Panc1 (cell line): ENCODE measurements at regions not wholly inside any gene's neighbourhood (a gene's known extent, or its start where the extent isn't known, plus 50 kb on each side); places are given as distances from the start of the nearest gene placed in this dataset.

Experiments used
- ATAC-seq: fragments of 200-7000 bp; cut with Tn5 transposase; 2 replicates; pipeline ENCODE4 v1.9.1; 2020; ENCODE audit warnings: mild to moderate bottlenecking, moderate library complexity
- BruUV-seq: library from RNA; stranded (reverse); fragments of 400-500 nt; replicated peaks from 2 replicates; lab custom pipeline; 2021; lab: Mats Ljungman, UMichigan
- CTCF ChIA-PET: fragments of 300-600 bp; sonication (Branson Sonifier 250); formaldehyde crosslinking; loops from one replicate; lab custom pipeline; 2022; ENCODE audit warnings: antibody characterized with exemption; lab: Charles Lee
- POLR2A ChIA-PET: fragments of 300-600 bp; sonication (Branson Sonifier 250); formaldehyde crosslinking; loops from one replicate; lab custom pipeline; 2022; ENCODE audit warnings: antibody characterized with exemption; lab: Charles Lee
- DNase-seq: peaks from one replicate; pipeline ENCODE4 v3.0.0-alpha.2; 2010; ENCODE audit warnings: low read depth, low spot score
- H3K27ac ChIP-seq: 2 replicates; pipeline ENCODE4 v1.5.1; 2011; ENCODE audit warnings: mild to moderate bottlenecking, low read length, inconsistent platforms
- H3K27me3 ChIP-seq: fragments of 200-500 bp; sonication (Bioruptor generic); 2 replicates; pipeline ENCODE4 v1.6.0; 2014; ENCODE audit warnings: low read length, inconsistent platforms; ENCODE audit not compliant: control insufficient read depth, insufficient read depth
- H3K36me3 ChIP-seq: fragments of 200-500 bp; sonication (Bioruptor generic); 2 replicates; pipeline ENCODE4 v1.5.1; 2014; ENCODE audit warnings: inconsistent platforms, mild to moderate bottlenecking, low read length, moderate library complexity; ENCODE audit not compliant: control insufficient read depth, insufficient read depth
- H3K4me1 ChIP-seq: 2 replicates; pipeline ENCODE4 v1.5.1; 2011; ENCODE audit warnings: inconsistent platforms, mild to moderate bottlenecking, low read length, moderate library complexity; ENCODE audit not compliant: control insufficient read depth, insufficient read depth
- H3K4me3 ChIP-seq, 2 experiments: 2 replicates each; pipeline ENCODE4 v1.5.1; 2011 to 2012; ENCODE audit warnings: low read depth in 2 of 2, low read length in 2 of 2, mild to moderate bottlenecking in 2 of 2, inconsistent platforms in 1 of 2, moderate library complexity in 1 of 2
- H3K9me3 ChIP-seq: fragments of 200-500 bp; sonication (Bioruptor generic); 2 replicates; pipeline ENCODE4 v1.5.1; 2014; ENCODE audit warnings: low read depth, mild to moderate bottlenecking, inconsistent platforms, low read length, moderate library complexity; ENCODE audit not compliant: control insufficient read depth, insufficient read depth
- POLR2AphosphoS5 ChIP-seq: IDR thresholded peaks from 2 replicates; pipeline ENCODE4 v1.6.1; 2012; ENCODE audit warnings: mild to moderate bottlenecking, low read depth, low read length, moderate library complexity
- SIN3A ChIP-seq: IDR thresholded peaks from 2 replicates; pipeline ENCODE4 v1.6.1; 2012; ENCODE audit warnings: low read depth, mild to moderate bottlenecking, low read length, moderate library complexity, borderline replicate concordance; ENCODE audit not compliant: insufficient read depth
- TCF7L2 ChIP-seq: IDR thresholded peaks from 2 replicates; pipeline ENCODE4 v1.6.1; 2011; ENCODE audit warnings: mild to moderate bottlenecking, low read depth, low read length, inconsistent platforms
- in situ Hi-C: cut with HindIII; loops from 2 replicates; pipeline ENCODE4 v1.10.0; 2016; ENCODE audit warnings: low sequenced_read_pairs, low pct_unique_long_range_greater_than_20kb
- intact Hi-C: fragments of 100-400 bp; cut with micrococcal nuclease; formaldehyde crosslinking; loops from one replicate; pipeline ENCODE4 v1.10.0; 2022; ENCODE audit not compliant: unreplicated experiment
- TF ChIP-seq, protein P1 (sequence below): fragments of 450-650 bp; IDR thresholded peaks from 2 replicates; pipeline ENCODE4 v1.5.1; 2017; ENCODE audit warnings: mild to moderate bottlenecking
- TF ChIP-seq, protein P2 (sequence below), 2 experiments: IDR thresholded peaks; 2 replicates each; pipeline ENCODE4 v1.6.1; 2011 to 2012; ENCODE audit warnings: low read depth in 2 of 2, control low read depth in 1 of 2, low read length in 1 of 2, mild to moderate bottlenecking in 1 of 2, moderate library complexity in 1 of 2; ENCODE audit not compliant: insufficient read depth in 1 of 2

DNA sequence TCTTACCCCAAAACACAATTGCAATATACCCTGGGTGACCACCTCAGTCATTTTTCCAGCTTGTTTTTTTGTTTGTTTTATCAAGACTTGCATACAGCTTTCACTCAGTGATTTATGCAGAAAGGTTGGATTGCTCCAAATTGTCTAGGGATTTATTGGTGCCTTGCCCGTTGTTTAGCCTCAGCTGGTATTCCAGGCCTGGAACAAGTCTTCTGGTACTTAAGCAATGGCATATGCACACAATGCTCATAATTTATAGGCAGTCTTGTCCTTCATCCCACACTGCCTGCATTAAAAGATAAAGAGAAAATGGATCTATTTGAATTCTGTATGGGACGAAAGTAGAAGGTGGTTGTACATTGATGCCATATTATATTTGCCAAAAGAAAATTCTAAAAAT is 392.5 kb downstream of the ADAMTS20 start:
- intact Hi-C loops, result no loop called here
- ChIA-PET CTCF (no interaction called here), POLR2A (no interaction called here)
- H3K4me1 ChIP-seq, result no peaks in the 10 kb centered on the region
- TF ChIP-seq TCF7L2 (no peak), POLR2AphosphoS5 (no peak)
- TF ChIP-seq, protein P1, sequence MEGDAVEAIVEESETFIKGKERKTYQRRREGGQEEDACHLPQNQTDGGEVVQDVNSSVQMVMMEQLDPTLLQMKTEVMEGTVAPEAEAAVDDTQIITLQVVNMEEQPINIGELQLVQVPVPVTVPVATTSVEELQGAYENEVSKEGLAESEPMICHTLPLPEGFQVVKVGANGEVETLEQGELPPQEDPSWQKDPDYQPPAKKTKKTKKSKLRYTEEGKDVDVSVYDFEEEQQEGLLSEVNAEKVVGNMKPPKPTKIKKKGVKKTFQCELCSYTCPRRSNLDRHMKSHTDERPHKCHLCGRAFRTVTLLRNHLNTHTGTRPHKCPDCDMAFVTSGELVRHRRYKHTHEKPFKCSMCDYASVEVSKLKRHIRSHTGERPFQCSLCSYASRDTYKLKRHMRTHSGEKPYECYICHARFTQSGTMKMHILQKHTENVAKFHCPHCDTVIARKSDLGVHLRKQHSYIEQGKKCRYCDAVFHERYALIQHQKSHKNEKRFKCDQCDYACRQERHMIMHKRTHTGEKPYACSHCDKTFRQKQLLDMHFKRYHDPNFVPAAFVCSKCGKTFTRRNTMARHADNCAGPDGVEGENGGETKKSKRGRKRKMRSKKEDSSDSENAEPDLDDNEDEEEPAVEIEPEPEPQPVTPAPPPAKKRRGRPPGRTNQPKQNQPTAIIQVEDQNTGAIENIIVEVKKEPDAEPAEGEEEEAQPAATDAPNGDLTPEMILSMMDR, result no peak
- TF ChIP-seq, protein P2, sequence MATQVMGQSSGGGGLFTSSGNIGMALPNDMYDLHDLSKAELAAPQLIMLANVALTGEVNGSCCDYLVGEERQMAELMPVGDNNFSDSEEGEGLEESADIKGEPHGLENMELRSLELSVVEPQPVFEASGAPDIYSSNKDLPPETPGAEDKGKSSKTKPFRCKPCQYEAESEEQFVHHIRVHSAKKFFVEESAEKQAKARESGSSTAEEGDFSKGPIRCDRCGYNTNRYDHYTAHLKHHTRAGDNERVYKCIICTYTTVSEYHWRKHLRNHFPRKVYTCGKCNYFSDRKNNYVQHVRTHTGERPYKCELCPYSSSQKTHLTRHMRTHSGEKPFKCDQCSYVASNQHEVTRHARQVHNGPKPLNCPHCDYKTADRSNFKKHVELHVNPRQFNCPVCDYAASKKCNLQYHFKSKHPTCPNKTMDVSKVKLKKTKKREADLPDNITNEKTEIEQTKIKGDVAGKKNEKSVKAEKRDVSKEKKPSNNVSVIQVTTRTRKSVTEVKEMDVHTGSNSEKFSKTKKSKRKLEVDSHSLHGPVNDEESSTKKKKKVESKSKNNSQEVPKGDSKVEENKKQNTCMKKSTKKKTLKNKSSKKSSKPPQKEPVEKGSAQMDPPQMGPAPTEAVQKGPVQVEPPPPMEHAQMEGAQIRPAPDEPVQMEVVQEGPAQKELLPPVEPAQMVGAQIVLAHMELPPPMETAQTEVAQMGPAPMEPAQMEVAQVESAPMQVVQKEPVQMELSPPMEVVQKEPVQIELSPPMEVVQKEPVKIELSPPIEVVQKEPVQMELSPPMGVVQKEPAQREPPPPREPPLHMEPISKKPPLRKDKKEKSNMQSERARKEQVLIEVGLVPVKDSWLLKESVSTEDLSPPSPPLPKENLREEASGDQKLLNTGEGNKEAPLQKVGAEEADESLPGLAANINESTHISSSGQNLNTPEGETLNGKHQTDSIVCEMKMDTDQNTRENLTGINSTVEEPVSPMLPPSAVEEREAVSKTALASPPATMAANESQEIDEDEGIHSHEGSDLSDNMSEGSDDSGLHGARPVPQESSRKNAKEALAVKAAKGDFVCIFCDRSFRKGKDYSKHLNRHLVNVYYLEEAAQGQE (IDR thresholded peaks at IDR 0.05; ENCODE audit: insufficient read depth in 1 of 2, low read depth in 2 of 2, low read length in 1 of 2), result no peak
- no peaks in the 10 kb centered on the region for H3K9me3 ChIP-seq
- H3K36me3 ChIP-seq, result no peaks in the 10 kb centered on the region
- DNase-seq (no peak), ATAC-seq (no peak)
- no peak overlapping the region for H3K27ac ChIP-seq
- BruUV-seq, result no TSS peak
- in situ Hi-C loops, result no loop called here
- H3K27me3 ChIP-seq, result no peaks in the 10 kb centered on the region
- no peak overlapping the region for H3K4me3 ChIP-seq

DNA sequence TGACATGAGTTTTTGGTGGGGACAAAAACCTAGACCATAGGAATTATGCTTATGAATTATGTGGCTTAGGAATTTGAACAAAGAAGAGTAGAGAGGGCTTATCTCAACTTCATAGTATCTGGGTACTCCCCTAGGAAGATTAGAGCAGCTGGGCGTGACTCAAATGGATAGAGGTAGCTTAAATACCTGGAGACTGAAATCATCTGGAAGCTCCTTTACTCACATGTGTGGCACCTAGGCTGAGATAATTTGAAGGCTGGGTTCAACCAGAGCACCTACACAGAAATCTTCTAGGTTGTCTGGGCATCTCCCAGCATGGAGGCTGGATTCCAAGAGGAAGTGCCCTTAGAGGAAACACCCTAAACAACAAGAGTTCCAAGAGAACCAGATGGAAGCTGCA is 393.9 kb downstream of the ADAMTS20 start:
- ChIA-PET CTCF (no interaction called here), POLR2A (no interaction called here)
- BruUV-seq, result no TSS peak
- intact Hi-C loops (no loop called here), in situ Hi-C loops (no loop called here)
- ATAC-seq, result no peak
- TF ChIP-seq, protein P2 (IDR thresholded peaks at IDR 0.05; ENCODE audit: insufficient read depth in 1 of 2, low read depth in 2 of 2, low read length in 1 of 2), result no peak
- TF ChIP-seq SIN3A (no peak), POLR2AphosphoS5 (no peak), TCF7L2 (no peak)
- TF ChIP-seq, protein P1, result no peak
- no peak overlapping the region for H3K4me3 ChIP-seq
- no peaks in the 10 kb centered on the region for H3K36me3 ChIP-seq
- no peak for DNase-seq
- no peaks in the 10 kb centered on the region for H3K9me3 ChIP-seq
- no peak overlapping the region for H3K27ac ChIP-seq
- no peaks in the 10 kb centered on the region for H3K27me3 ChIP-seq
- H3K4me1 ChIP-seq, result no peaks in the 10 kb centered on the region
